DMS53 treated with DMSO at 0.1 percent for 48 hours (cell line): ENCODE measurements at regions not wholly inside any gene's neighbourhood (a gene's known extent, or its start where the extent isn't known, plus 50 kb on each side); places are given as distances from the start of the nearest gene placed in this dataset.

ENCODE experiments used
- DNase-seq: peaks from one replicate; lab custom pipeline; 2025; ENCODE audit not compliant: unreplicated experiment; lab: John Stamatoyannopoulos, UW

DNA sequence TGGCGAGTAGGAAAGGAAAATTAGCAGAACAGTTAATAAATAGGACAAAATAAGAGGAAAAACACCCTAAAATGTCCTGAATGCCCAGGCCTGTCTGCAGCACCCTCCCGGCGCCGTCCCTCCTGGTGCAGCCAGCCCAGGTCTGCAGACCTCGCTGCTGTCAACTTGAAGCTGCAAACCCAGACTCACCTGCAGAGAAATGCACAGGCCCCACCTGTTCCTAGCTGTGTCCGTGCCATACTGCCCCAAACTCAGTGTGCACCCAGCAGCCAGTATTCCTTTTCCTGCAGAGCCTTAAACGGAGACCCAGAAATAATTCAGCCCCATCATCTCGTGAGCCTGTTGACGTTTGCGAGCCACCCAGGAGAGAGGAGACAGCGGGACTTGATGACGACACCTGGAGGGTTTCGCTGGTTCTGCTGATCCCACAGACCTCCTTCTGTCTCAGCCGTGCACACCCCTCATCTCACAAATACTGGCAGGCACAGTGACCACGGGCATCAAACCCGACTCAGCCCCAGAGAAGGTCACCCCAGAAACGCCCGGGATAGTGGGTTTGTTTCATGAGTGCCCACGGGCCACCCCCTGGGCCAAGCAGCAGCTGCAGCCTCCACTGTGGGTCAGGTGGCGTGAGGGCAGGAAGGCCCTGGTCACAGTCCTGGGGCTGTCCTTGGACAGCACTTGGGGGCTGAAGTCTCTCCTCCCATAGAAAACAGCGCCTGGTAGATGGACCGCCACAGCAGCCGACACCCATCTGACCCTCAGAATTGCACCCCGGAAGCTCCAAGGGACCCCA lies 239.5 kb upstream of the SALL3 start:
- no peak for DNase-seq

DNA sequence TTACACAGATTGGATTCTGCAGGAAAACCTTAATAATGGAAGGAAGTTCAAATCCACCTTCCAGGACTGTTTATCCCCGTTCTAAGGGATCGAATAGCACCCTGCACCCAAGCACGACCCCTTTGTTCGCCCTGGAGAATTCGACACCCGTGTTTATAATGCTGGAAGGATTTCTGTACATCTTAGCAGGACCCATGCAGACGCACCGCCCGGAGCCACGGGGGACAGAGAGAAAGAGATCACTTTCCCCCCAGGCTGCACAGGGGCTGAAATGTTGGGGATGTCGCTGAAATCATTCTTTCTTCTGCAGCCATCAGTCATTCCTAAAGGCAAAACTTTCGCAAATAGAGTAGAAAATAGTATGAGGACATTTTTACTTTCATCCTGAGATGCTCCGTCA lies 238.7 kb upstream of the SALL3 start:
- no peak for DNase-seq

GRCh38 chr18:78741381-78742217 lies 238.0 kb upstream of the SALL3 start:
- DNase-seq: no peak

DNA sequence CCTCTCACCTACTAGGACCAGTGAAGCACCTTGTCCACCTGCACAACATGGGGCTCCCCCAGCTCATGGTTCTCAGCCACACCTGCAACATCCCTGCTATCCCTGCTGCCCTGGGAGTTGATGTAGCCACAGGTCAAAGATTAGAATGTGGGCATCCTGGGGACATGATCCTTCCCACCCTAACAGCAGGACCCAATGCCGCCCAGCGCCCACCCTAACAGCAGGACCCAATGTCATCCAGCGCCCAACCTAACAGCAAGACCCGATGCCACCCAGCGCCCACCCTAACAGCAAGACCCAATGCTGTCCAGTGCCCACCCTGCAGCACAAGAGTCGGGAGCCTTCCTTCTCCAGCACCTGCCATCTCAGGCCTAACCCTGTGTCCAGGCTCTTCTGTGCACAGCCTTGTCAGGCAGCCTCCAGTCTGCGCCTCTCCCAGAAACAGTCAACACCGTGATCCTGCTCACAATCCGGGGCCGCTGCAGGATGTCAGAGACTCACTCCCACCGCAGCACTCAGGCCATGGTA lies 237.3 kb upstream of the SALL3 start:
- no peak for DNase-seq

GRCh38 chr18:78743078-78743477 lies 236.5 kb upstream of the SALL3 start:
- no peak for DNase-seq

DNA sequence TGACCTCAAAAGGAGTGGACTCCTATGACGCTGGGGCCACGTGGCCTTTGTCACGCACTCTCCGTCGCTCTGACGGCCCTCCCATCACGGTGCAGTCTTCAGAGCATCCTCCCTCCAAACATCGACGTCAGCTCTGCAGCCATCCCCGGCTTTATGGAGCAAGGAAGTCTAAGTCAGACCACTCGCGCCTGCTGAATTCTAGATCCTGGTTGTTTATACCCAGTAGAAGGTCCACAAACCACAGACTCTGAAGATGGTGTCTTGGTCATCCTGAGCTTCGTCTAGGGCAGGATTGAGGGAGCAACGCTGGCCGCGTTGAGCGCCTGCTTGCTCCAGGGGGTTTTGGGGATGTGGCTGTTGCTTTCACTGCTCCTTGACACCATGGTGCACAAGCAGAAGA lies 228.0 kb upstream of the SALL3 start:
- no peak for DNase-seq

GRCh38 chr18:78753240-78753639 lies 226.4 kb upstream of the SALL3 start:
- DNase-seq: no peak

- no peak for DNase-seq
These were observed 225.1 kb upstream of the SALL3 start for GRCh38 chr18:78754311-78755043.

DNA sequence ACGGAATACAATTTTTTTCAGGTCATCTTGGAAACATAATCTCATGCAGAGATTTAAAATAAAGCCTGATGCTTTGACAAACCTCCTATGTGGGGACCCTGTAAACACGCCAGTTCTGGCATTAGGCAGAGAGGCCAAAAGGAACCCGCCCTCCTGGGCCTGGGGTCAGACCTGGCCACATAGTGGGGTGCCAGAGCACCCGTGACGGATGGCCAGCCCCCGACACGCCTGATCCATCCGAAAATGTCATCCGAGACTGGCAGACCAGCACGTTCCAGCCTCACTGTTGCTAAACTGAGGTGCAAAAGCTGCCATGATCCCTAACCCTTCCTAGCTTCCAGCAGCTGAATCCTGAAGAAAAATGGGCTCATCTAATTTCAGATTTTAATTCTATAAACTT lies 222.6 kb upstream of the SALL3 start:
- no peak for DNase-seq

- DNase-seq: no peak
These were observed 221.1 kb upstream of the SALL3 start for GRCh38 chr18:78758496-78758895.

- no peak for DNase-seq
These were observed 216.9 kb upstream of the SALL3 start for GRCh38 chr18:78762753-78763152.

GRCh38 chr18:78764544-78764943 lies 215.1 kb upstream of the SALL3 start:
- DNase-seq: no peak

GRCh38 chr18:78765142-78765541 lies 214.5 kb upstream of the SALL3 start:
- no peak for DNase-seq

DNA sequence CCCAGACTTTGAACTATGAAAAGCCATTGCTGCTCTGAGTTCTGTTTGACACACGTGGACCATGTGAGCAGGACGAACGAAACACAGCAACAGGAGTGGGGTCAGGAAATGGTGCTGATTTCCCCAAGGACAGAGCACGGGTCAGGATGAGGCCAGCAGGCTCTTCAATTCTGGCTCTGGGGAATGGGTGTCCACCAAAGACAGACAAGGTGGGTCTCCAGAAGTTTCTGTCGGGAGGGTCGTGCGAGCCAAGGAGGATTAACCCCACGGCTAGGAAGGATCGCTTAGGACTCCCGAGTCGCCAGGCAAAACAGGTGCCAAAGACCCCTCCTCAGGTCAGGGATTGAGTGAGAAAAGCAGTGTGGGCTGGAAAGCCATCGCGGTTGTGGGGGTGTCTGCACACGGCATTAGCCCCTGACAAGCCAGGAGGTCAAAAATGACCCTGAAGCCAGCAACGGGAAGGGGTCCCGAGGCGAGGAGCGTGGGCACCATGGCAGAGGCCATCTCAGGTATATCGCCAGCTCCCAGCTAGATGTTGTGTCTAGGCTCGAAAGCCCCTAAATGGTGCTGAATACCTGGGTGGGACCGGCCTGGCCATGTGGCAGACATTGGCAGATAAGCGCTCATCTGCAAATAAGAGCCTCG lies 213.9 kb upstream of the SALL3 start:
- DNase-seq: no peak

DNA sequence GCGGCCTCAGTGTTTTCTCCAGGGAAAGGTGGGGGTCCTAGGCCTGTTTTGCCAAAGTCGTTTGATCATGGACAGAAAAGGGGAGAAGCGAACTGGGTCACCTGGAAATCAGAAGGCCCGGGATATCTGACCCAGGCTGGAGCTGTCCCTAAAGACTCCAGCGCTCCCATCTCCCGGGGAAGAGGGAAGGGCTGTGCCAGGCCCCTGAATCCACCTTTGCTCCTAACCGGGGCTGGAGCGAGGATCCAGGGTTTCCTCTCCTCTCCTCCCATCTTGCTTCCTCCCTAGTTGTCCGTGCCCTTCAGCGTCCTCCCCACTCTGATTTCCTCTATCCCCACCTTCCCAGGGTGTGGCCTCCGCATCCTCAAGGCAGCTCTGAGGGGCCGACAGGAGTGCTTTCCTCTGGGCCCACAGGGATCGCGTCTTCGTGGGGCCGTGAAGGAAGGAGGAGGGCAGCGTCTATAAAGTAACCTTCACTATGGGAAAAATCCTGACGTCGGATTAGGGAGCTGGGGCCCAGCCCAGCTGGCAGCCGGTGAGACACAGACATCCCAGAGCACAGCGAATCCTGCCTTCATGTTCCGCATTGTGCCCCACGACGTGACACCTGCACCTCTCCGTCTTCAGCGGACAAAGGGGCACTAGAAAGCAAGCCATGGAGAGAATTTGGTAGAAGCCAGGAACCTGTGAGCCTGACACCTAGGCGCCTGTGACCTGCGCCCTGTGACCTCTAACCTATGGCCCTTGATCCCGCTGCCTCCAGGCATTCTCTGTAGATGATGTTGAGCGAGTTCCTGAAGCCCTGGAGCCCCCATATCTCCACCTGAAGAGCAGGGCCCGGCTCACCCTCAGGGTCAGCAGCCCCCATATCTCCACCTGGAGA lies 212.7 kb upstream of the SALL3 start:
- DNase-seq: no peak

DNA sequence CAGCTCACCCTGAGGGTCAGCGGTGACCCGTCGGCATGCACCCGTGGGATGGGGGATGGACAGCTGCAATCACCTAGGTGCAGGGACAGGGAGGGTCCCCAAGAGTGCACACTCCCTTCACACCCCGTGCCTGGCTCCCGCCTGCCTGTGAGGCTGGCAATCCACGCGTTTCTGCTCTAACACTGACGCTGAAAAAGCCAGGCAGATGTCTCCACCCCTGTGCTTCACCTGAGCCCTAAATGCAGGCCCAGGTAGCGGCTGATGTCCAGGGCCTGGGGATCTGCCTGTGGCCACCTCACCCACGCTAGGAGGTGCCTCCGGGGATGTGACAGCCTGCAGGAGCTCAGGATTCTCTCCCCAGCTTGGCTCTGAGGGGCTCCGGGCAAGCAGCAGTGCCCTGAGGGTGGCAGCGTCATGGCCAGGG lies 212.0 kb upstream of the SALL3 start:
- no peak for DNase-seq

GRCh38 chr18:78768221-78768620 lies 211.4 kb upstream of the SALL3 start:
- DNase-seq: no peak

GRCh38 chr18:78768656-78769501 lies 210.7 kb upstream of the SALL3 start:
- no peak for DNase-seq

GRCh38 chr18:78769502-78770105 lies 210.0 kb upstream of the SALL3 start:
- DNase-seq: no peak
